ENCODE measurements at regions not wholly inside any gene's neighbourhood (a gene's known extent, or its start where the extent isn't known, plus 50 kb on each side); places are given as distances from the start of the nearest gene placed in this dataset.

DNA sequence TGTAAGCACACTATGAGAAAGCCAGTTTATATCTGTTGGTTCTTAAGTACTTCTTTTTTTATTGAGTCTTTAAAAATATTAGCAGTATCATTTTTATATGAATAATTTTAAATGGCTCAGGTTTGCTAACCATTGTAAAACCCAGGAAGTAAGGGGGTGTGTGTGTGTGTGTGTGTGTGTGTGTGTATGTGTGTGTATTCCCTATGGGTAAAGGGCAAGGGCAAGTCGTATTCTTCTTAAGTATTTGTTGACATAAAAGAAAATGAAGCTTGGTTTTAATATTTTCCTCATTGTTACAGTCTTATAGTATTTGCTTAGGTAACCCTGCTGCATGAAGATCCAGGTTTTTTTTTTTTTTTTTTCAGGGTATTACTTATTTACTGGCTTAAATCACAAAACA is 495.0 kb upstream of the B3GALT2 start:
- POLR2A ChIA-PET = no interaction called here
- 0% methylated on average over 1 of the region's 1 CpG for WGBS (ENCODE audit: insufficient coverage, low coverage, missing lambda C conversion rate)

DNA sequence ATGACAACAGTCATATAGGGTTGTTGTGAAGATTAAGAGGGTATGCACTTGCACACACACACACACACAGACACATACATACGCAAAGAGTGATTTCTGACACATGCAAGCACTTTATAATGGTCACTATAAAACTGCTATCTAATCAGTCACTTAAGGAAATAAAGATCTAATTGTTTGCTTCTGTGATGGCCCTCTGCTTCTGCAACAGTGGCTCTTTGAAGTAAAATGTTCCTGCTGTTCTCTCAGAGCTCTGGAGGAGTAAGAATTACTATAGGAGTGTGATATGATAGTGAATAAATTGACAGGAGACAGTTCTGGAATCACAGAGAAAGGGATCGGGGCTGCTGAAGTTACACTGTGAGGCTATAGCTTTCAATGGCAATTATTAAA is 494.5 kb upstream of the B3GALT2 start:
- BruUV-seq (replicated peaks) = no TSS peak
- WGBS (ENCODE audit: insufficient coverage, low coverage, missing lambda C conversion rate) = 0% methylated on average over 2 of the region's 2 CpGs
- Histone ChIP-seq H3K79me2 (ENCODE audit: control insufficient read depth, insufficient read depth, low read length) (no peaks in the 10 kb centered on the region), H3K9me3 (replicated peaks; ENCODE audit: control insufficient read depth, insufficient read depth, low read depth, low read length) (no peaks in the 10 kb centered on the region), H2AFZ (ENCODE audit: low read depth, low read length) (no peak overlapping the region), H3K4me3 (no peak overlapping the region), H3K4me1 (replicated peaks in 1 of 2; ENCODE audit: control insufficient read depth in 2 of 2, insufficient read depth in 2 of 2, low read length in 2 of 2) (no peaks in the 10 kb centered on the region), H3K9me1 (ENCODE audit: control insufficient read depth, insufficient read depth, low read length) (no peaks in the 10 kb centered on the region), H4K20me1 (replicated peaks; ENCODE audit: control insufficient read depth, insufficient read depth, low read length) (no peaks in the 10 kb centered on the region), H3K27ac (ENCODE audit: extremely low read depth, low read depth, low read length) (no peak overlapping the region), H3K4me2 (ENCODE audit: insufficient read depth, low read length) (no peak overlapping the region), H3K9ac (ENCODE audit: insufficient read depth in 1 of 2, low read depth in 2 of 2, low read length in 2 of 2) (no peak overlapping the region), H3K27me3 (ENCODE audit: control insufficient read depth in 2 of 2, insufficient read depth in 2 of 2, low read length in 2 of 2) (no peaks in the 10 kb centered on the region), H3K36me3 (ENCODE audit: control insufficient read depth, insufficient read depth, low read length) (no peaks in the 10 kb centered on the region)
- TF ChIP-seq STAT5B (CRISPR knock-in tag; IDR thresholded peaks at IDR 0.05) (no peak), ATF1 (CRISPR knock-in tag; IDR thresholded peaks at IDR 0.05) (no peak), ATF1 (tag; IDR thresholded peaks at IDR 0.05) (no peak), HNRNPL (IDR thresholded peaks at IDR 0.05; ENCODE audit: low read depth, low read length) (no peak)
- POLR2A ChIA-PET = no interaction called here
- no peak for DNase-seq (ENCODE audit: extremely low read depth in 1 of 4, low spot score in 3 of 4)
- CTCF ChIA-PET (ENCODE audit: low intra/inter-chr PET ratio) = no interaction called here
- intact Hi-C loops (cut with micrococcal nuclease) (no loop called here), in situ Hi-C loops (cut with MboI) (no loop called here)
- no peak for ATAC-seq
- no peak for FAIRE-seq

More for the DNA sequence above, 495.0 kb upstream of the B3GALT2 start:
- H3K9ac ChIP-seq (ENCODE audit: insufficient read depth in 1 of 2, low read depth in 2 of 2, low read length in 2 of 2) = no peak overlapping the region
- DNase-seq (ENCODE audit: extremely low read depth in 1 of 4, low spot score in 3 of 4) (no peak), ATAC-seq (no peak), FAIRE-seq (no peak)
- H3K79me2 ChIP-seq (ENCODE audit: control insufficient read depth, insufficient read depth, low read length) = no peaks in the 10 kb centered on the region
- no peak overlapping the region for H3K4me2 ChIP-seq (ENCODE audit: insufficient read depth, low read length)
- H3K9me1 ChIP-seq (ENCODE audit: control insufficient read depth, insufficient read depth, low read length) = no peaks in the 10 kb centered on the region
- no peaks in the 10 kb centered on the region for H3K27me3 ChIP-seq (ENCODE audit: control insufficient read depth in 2 of 2, insufficient read depth in 2 of 2, low read length in 2 of 2)
- in situ Hi-C loops (cut with MboI) = no loop called here
- CTCF ChIA-PET (ENCODE audit: low intra/inter-chr PET ratio) = no interaction called here
- H3K9me3 ChIP-seq (replicated peaks; ENCODE audit: control insufficient read depth, insufficient read depth, low read depth, low read length) = no peaks in the 10 kb centered on the region
- no peak overlapping the region for H3K4me3 ChIP-seq
- H4K20me1 ChIP-seq (replicated peaks; ENCODE audit: control insufficient read depth, insufficient read depth, low read length) = no peaks in the 10 kb centered on the region
- no peak overlapping the region for H2AFZ ChIP-seq (ENCODE audit: low read depth, low read length)
- H3K27ac ChIP-seq (ENCODE audit: extremely low read depth, low read depth, low read length) = no peak overlapping the region
- no peaks in the 10 kb centered on the region for H3K4me1 ChIP-seq (replicated peaks in 1 of 2; ENCODE audit: control insufficient read depth in 2 of 2, insufficient read depth in 2 of 2, low read length in 2 of 2)
- H3K36me3 ChIP-seq (ENCODE audit: control insufficient read depth, insufficient read depth, low read length) = no peaks in the 10 kb centered on the region
- TF ChIP-seq SMAD3 (CRISPR knock-in tag; conservative IDR thresholded peaks at IDR 0.05) (no peak), DDX20 (tag; IDR thresholded peaks at IDR 0.05; ENCODE audit: low read depth) (no peak), XRCC5 (IDR thresholded peaks at IDR 0.05; ENCODE audit: low read depth, low read length) (no peak), ESRRB (CRISPR knock-in tag; IDR thresholded peaks at IDR 0.05; ENCODE audit: borderline replicate concordance) (no peak), SIRT6 (IDR thresholded peaks at IDR 0.05; ENCODE audit: low read depth, low read length) (no peak), NRF1 (conservative IDR thresholded peaks at IDR 0.05 in 1 of 2, IDR thresholded peaks at IDR 0.05 in 1 of 2) (no peak), ZC3H4 (CRISPR knock-in tag; IDR thresholded peaks at IDR 0.05; ENCODE audit: borderline replicate concordance) (no peak), KLF1 (tag; IDR thresholded peaks at IDR 0.05) (no peak), TAL1 (IDR thresholded peaks at IDR 0.05) (no peak)
- TF ChIP-seq, protein P1, sequence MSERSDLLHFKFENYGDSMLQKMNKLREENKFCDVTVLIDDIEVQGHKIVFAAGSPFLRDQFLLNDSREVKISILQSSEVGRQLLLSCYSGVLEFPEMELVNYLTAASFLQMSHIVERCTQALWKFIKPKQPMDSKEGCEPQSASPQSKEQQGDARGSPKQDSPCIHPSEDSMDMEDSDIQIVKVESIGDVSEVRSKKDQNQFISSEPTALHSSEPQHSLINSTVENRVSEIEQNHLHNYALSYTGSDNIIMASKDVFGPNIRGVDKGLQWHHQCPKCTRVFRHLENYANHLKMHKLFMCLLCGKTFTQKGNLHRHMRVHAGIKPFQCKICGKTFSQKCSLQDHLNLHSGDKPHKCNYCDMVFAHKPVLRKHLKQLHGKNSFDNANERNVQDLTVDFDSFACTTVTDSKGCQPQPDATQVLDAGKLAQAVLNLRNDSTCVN (CRISPR knock-in tag; IDR thresholded peaks at IDR 0.05) = no peak
- BruUV-seq (replicated peaks) = no TSS peak
- intact Hi-C loops (cut with micrococcal nuclease) = no loop called here

Measured in K562 (cell line).